ENCODE measurements at regions not wholly inside any gene's neighbourhood (a gene's known extent, or its start where the extent isn't known, plus 50 kb on each side); places are given as distances from the start of the nearest gene placed in this dataset.

GRCh38 chr2:23301136-23301535 lies 83.8 kb upstream of the KLHL29 start:
- H3K4me2 ChIP-seq (ENCODE audit: low read depth, low read length), result no peak overlapping the region
- ChIA-PET CTCF (no interaction called here), POLR2A (ENCODE audit: unreplicated experiment) (no interaction called here)
- H2BK15ac ChIP-seq (ENCODE audit: low read depth, low read length), result no peak overlapping the region
- H3K4me1 ChIP-seq (ENCODE audit: control insufficient read depth, insufficient read depth, low read length), result peaks cover 1% of the 10 kb centered on the region; the same call in 1 of the 2 replicates
- no peak overlapping the region for H2AK9ac ChIP-seq (replicated peaks; ENCODE audit: low read depth, low read length, poor library complexity)
- no peak overlapping the region for H3K4me3 ChIP-seq (ENCODE audit: insufficient read depth, low read depth, low read length)
- H3K14ac ChIP-seq (replicated peaks; ENCODE audit: low read depth, low read length), result no peak overlapping the region
- H4K20me1 ChIP-seq (ENCODE audit: insufficient read depth, low read length), result no peaks in the 10 kb centered on the region
- no TSS peak for BruUV-seq (replicated peaks)
- dilution Hi-C loops (cut with HindIII; ENCODE audit: low sequenced_read_pairs, unreplicated experiment), result no loop called here
- no peak overlapping the region for H2BK120ac ChIP-seq (ENCODE audit: low read depth, low read length)
- no peak overlapping the region for H4K8ac ChIP-seq (ENCODE audit: low read depth in 2 of 2, low read length in 2 of 2)
- no peaks in the 10 kb centered on the region for H3K9me1 ChIP-seq (ENCODE audit: insufficient read depth, low read length)
- H3K9ac ChIP-seq (ENCODE audit: low read depth, low read length), result no peak overlapping the region
- H3K27ac ChIP-seq (ENCODE audit: insufficient read depth, low read length), result no peak overlapping the region
- peaks cover 10% of the 10 kb centered on the region for H3K27me3 ChIP-seq (ENCODE audit: control insufficient read depth, insufficient read depth, low read length)
- no peak overlapping the region for H2AFZ ChIP-seq (replicated peaks; ENCODE audit: low read length, poor library complexity)
- DNase-seq, result peak; percentile 50
- no peaks in the 10 kb centered on the region for H3K9me3 ChIP-seq (ENCODE audit: control insufficient read depth, insufficient read depth, low read length)
- no peak overlapping the region for H2BK20ac ChIP-seq (ENCODE audit: low read depth, low read length)
- ATAC-seq (ENCODE audit: low read depth), result peak; percentile 29
- no peak overlapping the region for H3K18ac ChIP-seq (ENCODE audit: low read depth, low read length)
- no peak overlapping the region for H3K23ac ChIP-seq (ENCODE audit: low read depth, low read length)
- TF ChIP-seq BHLHE40 (IDR thresholded peaks at IDR 0.05; ENCODE audit: low read depth, low read length) (no peak), NFE2L2 (IDR thresholded peaks at IDR 0.05; ENCODE audit: low read depth, low read length) (no peak), CEBPB (IDR thresholded peaks at IDR 0.05; ENCODE audit: low read depth, low read length) (no peak), CHD1 (IDR thresholded peaks at IDR 0.05; ENCODE audit: low read depth, low read length) (no peak), ELK1 (IDR thresholded peaks at IDR 0.05; ENCODE audit: borderline replicate concordance, low read depth, low read length) (no peak), SMC3 (IDR thresholded peaks at IDR 0.05; ENCODE audit: low read depth, low read length) (no peak)
- H4K91ac ChIP-seq (ENCODE audit: insufficient read depth, low read depth, low read length), result no peak overlapping the region
- no peak overlapping the region for H2AK5ac ChIP-seq (ENCODE audit: low read depth, low read length)
- no peak overlapping the region for H2BK5ac ChIP-seq (ENCODE audit: low read depth, low read length, poor library complexity, severe bottlenecking)
- no peak overlapping the region for H3K4ac ChIP-seq (ENCODE audit: low read depth, low read length)
- no peaks in the 10 kb centered on the region for H3K79me1 ChIP-seq (ENCODE audit: low read depth in 1 of 2, low read length in 2 of 2)
- intact Hi-C loops (cut with micrococcal nuclease), result no loop called here
- H3K36me3 ChIP-seq (ENCODE audit: control insufficient read depth, insufficient read depth, low read length), result no peaks in the 10 kb centered on the region
- in situ Hi-C loops (cut with MboI; ENCODE audit: low sequenced_read_pairs), result no loop called here
- H3K56ac ChIP-seq (ENCODE audit: extremely low read depth, insufficient read depth, low read length), result no peak overlapping the region
- H4K5ac ChIP-seq (ENCODE audit: low read depth, low read length), result no peak overlapping the region

Measured in IMR-90 (cell line).